Stimulated activated CD8-positive, alpha-beta memory T cell treated with anti-CD3 and anti-CD28 coated beads, Interleukin-15, amount 100 ng/mL, for 48 hours (primary cell): ENCODE measurements at regions not wholly inside any gene's neighbourhood (a gene's known extent, or its start where the extent isn't known, plus 50 kb on each side); places are given as distances from the start of the nearest gene placed in this dataset.

Experiments used
- DNase-seq, 2 donors: peaks; one replicate each; pipeline ENCODE4 v3.0.0-alpha.2; 2020; ENCODE audit warnings: low read depth in 2 of 2

DNA sequence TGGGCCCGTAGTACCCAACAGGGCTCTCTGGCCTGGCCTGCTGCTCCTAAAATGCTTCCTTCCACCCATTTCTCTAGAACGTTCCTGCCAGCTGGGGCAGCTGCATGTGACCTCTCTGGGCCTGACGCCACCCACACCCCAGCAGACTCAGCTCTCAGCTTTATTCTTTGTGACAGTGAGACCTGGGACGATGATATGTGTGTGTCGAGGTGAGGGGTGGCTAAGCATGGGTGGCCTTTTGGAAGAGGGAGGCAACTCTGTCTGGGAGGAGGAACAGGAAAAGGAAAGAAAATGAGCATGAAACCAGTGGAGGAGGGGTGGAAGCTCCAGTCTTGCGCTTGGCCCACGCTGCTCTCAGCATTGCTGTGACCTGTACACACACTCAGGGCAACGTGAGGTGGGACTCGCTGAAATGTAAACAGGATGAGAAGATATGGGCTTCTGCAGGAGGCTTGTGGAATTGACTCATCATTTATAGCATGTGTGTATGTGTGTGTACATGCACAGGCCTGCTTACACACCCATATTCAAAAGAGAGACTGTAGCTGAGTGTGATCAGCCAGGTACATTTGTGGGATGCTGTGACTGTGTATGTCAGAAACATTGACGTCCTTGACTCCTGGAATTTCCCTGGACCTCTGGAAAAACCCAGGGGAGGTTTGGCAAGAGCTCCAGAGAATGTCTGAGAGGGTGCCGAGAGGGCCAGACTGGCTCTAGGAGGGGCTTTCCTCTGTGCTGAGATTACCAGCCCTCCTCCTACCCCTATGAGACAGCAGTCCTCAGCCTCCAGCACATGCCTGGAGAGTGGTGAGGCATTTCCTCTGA is 137.9 kb downstream of the PJA1 start:
- DNase-seq: no peak

DNA sequence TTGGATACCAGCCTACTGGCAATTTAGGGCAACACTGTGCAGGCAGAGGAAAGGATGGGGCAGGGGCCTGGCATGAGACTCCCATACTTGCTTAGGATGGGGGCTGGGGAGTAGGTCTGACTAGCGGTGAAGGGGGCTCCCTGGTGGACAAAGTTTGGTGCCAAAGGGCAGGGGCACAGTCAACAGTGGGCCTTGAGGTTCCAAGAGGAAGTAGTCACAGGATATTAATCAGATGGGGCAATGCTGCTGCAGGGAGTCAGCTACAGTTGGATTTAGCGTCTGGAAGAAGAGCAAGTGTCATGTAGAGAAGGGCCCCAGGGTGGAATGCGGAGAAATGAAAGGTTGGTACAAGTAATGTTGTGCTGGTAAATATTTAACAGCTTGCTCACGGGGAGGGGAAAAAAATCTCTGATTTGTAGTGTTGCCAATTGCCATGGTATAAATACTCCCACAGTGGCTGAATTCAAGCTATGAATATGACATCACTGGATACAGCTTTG is 139.4 kb downstream of the PJA1 start:
- DNase-seq: no peak

DNA sequence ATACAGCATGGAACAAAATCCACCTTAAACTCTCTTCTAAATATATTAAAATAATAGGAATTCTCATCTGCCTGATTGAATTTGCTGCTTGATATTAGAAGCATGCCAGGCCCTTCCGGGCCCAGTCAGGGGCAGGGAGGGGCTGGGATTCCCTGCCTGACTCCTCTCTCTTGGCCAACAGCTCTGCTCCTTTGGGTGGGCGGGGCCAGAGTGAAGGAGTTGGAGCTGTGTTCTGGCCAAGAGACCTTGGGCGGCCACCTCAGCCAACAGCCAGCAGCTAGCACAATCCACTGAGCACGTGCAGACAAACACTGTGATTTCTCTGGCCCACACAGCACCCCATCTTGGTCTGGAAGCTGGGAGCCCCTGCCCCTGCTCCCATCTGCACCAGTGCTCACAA is 140.3 kb downstream of the PJA1 start:
- no peak for DNase-seq

DNA sequence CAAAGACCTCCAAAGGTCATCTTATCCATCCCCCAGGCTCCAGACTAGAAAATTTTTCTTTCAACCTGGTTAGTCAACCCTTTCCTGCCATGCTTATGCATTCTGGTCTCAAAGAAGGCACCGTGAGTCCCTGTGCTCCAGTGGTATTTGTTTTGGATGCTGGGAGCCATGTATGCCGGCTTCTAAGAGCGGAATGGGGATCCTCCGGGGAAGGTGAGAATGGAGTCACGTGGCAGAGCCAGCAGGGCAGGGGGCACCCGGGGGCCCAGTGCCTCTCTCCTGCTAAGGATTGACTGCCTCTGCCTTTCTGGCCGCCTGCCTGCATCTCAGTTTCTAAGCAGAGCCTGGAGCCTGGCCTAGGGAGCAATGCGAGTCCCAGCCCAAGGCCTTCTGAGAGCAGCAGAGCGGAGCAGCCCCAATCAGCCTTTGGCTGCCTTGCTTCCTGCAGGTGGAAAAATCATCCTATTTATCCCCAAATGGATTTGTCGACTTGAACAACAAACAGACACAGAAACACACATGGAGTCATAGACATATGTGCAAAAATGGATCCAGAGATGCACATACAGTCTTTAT is 141.0 kb downstream of the PJA1 start:
- DNase-seq: no peak

DNA sequence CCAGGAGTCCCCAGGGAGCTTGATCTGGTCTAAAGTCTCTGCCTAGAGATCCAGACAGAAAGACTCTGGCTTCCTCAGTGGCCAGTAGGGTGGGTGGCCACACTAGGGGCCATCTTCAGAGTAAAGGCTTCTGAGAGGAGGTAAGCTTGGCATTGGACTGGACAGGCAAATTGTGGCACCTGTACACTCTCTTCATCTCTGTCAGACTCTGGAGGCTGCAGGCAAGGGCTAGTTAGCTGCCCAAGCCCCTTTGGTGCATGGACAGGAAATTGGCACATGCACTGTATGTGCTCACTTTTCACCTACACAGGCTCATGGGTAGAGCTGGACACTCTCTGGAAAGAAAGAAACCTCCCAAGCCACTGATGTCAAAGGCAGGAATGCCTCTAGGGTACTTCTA is 142.8 kb downstream of the PJA1 start:
- no peak for DNase-seq

DNA sequence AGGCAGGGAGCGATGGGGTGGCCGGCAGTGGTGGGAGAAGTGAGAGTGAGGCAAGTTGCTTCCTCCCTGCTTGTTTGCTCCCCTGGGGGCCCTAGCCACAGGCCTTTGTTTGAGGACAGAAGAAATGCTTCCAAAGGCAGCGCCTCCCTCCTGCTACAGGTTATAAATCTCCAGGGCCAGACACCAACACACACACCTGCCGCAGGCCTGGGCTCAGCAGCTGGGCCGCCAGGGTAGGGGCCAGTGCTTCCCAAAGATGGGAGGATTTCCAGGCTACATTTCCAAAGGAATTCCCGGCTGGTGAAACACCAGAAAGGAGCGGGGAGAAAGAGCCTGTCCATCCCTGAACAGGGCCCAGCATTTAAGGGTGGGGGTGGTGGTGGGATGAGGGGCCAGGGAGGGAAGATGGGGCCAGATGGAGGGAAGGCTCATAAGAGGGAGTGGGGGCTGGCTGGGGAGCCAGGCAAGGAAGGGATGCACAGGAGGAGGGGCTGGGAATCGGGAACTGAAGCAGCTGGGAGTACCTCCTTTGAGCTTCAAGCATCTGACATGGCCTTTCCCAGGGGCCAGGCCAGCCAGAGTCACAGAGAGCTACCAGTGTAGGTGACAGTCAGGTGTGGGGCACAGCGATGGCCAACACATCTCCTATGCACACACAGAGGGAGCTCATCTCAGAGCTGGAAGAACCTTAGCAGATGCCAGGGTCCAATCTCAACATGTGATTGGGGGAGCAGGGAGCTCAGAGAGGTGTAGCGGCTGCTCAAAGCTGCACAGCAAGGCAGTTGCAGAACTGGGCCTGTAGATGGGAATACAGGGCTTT is 143.9 kb downstream of the PJA1 start:
- DNase-seq: no peak

DNA sequence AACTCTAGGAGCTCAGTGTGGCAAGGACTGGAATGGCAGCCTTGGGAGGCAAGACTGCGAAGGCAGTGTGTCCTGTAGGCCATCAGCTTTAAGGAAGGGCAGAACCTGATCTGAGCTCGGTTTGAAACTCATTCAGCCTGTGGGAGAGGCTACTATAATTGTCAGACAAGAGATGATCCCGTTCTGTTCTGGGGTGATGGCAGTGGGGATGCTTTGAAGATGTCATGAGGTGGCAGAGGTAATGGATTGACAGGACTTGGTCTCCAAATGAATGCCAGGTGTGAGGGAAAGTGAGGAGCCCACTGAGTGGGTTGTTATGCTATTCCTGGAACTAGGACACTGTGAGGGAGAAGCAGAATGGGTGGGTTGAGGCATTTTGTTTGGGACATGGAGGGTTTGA is 144.9 kb downstream of the PJA1 start:
- DNase-seq: no peak

DNA sequence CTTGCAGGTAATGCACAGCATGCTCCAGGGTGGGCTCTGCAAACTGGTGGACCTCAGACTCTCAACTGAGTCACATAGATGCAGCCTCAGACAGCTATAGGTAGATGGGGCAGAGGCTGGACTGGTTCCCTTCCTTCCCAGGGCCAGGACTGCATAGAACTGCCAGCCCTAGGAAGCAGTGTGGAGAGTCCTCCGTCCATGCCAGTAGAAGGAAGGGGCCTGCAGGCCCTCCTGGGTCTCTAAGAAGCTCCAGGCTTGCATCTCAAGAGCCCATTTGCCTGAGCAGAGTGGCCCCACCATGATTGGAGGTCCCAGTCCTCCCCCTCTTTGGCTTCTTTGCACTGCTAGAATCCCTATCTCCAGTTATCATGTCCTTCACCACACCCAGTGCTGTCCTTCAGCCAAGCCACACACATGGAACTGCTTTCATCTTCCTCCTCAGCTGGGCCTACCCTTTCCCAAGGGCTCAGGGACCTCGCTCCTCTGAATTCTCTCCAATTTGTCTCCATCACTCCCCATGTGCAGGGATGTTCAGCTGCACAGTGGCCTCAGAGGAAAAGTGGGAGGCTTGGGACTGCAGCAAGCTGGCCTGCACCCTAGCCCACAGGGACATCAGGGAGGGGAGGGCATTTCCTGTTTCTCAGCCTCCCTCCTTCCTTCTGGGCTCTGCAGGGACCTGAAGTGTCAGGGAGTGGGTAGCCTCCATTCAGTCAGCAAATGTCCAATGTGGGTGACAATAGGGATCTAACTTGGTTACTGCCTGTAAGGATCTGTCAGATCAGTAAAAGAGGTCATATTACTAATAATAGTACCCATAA is 146.0 kb downstream of the PJA1 start:
- DNase-seq: no peak

DNA sequence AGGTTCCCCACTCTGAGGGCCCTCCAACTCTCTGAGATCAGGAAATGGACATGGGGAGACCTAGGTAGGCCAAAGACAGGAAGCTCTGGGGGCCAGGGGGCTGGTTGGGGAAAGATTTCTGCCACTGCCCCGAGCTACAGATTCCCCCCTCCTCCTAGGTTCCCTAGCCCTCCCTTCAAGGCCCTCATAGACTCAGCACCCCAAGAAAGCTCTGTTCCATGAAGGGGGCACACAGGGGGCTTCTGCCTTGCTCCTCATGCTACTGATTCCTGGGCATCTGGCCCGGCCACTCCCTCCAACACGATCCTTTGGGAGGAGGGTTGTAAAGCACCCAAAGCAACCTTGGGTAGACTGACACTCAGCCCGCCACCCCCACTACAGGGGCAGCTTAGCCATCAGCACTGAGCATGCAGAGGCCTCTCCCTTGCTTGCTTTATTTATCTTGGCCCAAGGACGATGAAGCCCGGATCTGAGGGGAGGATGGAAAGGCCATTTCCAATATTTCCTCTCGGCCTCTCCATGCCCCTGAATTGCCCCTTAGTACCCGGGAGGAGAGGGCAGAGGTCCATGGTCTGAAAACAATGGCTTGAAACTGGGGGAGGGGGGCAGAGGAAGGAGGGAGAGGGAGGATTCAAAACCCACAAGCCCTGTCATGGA is 146.7 kb downstream of the PJA1 start:
- no peak for DNase-seq

DNA sequence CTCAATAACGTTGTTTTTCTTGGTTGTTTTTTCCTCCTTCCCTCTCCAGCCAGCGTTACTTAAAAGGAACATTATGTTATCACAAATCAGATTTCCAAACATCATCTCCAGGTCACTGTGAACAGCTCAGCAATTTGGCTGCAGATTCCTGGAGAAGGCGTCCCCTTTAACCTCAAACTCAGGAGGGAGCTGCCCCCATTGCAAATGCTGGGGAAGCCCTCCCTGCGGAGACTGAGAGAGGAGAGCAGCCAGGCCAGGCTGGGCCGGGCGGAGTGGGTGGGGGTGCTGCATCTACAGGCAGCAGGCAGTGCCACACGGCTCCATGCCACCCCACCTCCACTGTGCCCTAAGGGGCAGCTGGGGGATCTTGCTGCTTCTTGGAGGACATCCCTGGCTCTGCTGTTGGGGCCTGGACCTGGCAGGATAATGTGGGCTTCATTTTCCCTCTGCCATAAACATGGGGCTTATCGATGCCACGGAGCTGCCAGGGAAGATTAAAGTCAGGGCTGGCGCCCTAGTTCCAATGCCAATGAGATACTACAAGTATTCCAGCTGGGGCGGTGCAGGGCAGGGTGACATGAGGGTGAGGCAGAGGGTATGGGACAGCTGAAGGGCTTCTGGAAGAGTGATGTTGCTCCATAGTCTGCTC is 148.8 kb downstream of the PJA1 start:
- no peak for DNase-seq

DNA sequence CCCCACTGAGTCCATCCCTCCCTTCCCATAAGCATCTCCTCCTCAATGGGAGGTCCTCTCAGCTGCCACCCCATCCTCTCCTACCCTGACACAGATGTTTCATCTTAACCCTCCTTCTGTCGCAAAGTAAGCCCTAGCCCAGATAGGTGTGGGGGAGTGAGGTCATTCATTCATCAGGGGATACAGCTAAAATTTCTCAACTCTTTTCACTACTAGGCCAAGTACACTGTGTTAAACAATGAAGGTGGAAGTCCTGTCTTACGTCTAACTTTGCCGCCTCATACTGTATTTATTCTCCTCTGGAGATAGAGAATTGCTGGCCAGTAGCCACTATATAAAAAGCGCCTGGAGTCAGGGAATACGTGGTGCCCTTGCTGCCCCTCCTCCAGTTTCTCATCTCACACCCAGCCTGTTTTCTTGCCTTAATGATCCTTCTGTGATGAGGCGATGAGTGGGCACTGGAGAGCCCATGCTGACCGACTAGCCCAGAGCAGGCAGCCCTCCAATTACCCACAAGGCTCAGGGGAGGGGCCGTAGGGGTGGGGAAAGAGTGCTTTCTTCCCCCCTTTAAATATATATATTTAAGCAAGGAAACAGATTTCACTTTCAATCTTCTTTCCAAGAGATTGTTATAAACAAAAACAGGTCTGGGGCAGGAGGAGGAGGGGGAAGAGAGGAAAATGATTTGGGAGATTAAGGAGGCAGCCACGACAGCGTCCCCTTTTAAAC is 149.5 kb downstream of the PJA1 start:
- no peak for DNase-seq

DNA sequence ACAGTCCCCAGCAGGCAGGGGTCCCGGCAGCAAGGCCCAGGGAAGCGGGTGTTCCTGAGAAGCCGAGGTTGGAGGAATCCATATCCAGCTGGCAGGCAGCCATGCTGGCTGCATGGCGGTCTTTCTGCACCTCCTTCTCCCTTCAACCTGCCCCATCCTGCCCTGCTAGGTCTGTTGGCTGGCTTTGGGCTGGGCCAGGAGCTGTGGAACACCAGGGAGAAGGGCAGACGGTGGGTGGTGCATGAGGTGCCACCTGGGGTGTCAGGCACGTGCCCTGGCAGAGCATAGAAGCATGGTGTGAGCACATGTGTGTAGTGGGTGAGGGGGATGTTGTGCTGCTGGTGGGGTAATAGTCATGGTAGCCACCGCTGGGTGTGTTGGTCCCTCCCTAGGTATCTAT is 150.1 kb downstream of the PJA1 start:
- DNase-seq: no peak

DNA sequence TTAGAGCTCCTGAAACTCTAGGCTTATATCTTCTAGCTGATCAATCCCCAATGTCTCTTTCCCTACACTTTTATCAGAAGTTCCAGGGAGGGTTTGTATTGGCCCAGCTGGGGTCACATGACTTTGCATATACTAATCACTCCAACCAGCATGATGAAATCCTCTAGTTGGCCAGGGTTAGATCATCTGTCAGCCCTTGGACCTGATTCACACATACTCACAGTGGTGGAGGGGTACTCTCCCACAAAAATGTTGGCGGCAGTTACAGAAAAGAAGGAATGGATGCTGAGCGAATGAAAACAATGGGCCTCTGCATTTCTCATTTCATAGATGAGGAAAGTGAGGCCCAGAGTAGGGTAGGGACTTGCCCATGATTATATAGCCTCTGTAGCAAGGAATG is 151.1 kb downstream of the PJA1 start:
- no peak for DNase-seq

DNA sequence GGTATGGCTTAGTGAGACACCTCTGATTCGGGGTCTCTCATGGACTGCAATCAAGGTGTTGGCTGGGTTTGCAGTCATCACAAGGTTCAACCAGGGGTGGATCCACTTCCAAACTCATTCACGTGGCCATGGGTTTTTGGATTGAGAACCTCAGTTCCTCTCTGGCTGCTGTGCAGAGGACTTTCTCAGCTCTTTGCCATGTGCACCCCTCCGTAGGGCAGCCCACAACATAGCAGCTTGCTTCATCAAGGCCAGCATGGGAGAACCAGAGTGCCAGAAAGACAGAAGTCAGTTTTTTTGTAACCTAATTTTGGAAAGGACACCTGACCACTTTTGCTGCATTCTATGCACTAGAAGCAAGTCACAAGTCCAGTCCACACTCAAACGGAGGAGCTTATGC is 154.9 kb downstream of the PJA1 start:
- no peak for DNase-seq

DNA sequence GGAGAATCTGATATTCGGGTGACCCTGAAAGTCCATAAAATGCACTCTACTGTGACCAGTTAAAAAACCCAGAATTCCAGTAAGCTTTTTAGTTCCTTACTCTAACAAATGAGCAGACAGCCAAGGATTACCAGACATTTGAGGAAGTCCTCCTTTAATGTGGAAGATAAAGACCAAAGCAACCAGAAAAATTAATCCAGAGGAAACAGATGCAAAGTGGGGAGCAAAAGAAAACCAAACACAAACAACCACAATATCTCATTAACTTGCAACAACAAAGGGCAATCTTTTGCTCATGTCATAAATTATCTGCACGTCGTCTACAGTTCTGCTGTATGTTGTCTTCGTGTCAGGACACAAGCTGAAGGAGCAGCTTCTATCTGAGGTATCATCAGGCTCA is 164.4 kb downstream of the PJA1 start:
- no peak for DNase-seq

DNA sequence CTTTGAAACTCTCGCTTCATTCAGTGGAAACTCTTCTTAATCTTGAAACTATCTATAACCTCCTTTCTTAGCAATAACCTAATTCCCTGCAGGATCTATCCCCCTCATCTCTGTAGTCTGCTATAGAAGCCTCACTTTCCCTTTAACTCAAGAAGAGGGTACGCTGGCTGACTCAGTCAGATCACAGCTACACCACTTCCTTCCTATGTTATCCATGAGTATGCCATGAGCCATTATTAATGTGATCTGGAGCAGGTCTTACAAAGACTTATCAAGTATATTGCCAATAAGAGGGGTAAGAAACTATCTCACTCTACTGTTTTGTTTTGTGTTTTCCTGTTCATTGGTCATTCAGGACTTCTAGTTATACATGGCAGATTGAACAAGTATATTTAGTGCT is 165.3 kb downstream of the PJA1 start:
- no peak for DNase-seq

DNA sequence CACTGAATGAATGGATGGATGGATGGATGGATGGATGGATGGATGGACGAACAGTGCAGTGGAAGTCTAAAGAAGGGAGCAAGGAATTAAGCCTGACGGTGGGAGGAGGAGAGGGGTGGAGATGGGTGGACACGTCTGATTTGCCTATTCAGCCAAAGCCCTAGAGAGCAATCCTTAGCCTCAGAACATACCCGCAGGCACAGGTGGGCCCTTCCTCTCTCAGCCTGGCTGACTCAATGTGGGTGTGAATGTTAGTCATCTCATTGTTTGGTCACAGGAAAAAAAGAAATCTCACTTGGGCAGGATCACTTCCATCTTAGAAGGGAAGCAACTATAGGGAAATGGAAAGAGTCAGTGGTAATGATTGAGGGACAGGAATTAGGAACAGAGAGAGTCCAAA is 165.9 kb downstream of the PJA1 start:
- no peak for DNase-seq

DNA sequence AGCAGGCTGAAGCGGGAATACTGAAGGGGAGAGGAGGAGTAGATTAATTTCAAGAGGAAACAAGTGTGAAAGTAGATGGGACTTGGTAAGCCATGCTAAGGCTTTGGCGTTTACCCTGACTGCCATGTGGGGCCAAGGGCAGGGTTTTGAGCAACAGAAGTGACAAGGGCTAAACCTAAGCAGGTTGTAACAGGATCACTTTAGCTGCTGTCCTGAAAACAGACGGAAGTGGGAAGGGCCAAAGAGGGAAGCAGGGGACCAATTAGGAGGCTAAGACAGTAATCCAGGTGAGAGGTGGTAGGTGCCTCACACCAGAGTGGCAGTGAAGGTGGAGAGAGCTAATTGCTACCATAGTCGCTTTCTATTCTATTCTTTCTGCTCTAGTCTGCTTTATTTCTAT is 166.5 kb downstream of the PJA1 start:
- no peak for DNase-seq

DNA sequence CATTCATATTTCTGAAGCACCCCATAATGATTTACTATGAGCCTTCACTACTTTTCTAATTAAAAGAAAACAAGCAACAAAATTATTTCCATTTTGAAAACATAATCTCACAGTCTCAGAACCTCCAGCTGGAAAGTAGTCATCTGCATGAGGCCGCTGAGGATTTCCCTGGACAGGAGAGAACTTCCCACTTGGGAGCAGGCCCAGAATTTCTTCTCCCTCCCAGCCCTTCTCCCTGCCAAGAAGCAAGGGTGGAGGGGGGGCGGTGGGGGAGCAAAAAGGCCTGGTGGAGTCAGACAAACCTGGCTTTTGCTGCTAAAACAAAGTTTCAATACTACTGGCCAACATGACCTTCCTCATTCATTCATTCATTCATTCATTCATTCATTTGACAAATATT is 167.3 kb downstream of the PJA1 start:
- DNase-seq: no peak

DNA sequence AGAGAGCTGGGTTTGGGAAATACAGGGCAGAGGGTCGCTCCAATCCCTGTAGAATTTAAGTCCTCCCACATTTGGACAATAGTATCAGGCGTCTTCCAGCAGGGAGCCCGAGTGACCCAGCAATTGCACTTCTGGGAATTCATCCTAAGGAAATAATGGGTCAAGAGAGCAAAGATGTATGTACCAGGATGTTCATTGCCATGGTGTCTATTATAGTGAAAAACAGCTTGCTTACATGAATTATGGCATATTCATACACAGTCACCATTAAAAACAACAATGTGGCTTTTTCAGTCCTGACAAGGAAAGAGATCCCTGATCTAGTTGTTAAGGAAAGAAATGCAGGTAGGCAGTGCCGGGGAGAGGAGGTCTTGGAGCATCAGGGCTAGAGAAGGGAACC is 167.7 kb downstream of the PJA1 start:
- DNase-seq: no peak
